ENCODE measurements at regions not wholly inside any gene's neighbourhood (a gene's known extent, or its start where the extent isn't known, plus 50 kb on each side); places are given as distances from the start of the nearest gene placed in this dataset.

DNA sequence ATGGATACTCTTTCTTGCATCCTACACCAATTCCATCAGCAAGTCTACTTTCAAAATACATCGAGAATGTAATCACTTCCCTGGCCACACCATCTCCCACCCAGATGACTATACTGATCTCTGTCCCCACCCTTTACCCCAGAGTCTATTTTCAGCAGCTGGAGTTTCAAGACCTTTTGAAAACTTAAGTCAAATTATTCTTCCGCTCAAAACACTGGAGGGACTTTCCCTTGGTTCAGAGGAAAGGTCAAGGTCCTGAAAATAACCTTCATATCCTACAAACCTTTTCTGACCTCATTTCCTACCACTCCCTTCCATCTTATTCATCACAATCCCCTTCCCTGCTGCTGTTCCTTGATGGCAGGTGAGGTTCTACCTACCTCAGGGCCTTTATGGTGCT lies 58.8 kb upstream of the LYPD6 start:
- no peaks in the 10 kb centered on the region for H3K4me1 ChIP-seq (ENCODE audit: control insufficient read depth in 1 of 2, insufficient read depth in 2 of 2, low read length in 2 of 2)
- H4K12ac ChIP-seq (ENCODE audit: low read depth, low read length) = no peak overlapping the region
- H3K14ac ChIP-seq (ENCODE audit: low read length) = no peak overlapping the region
- H3K79me2 ChIP-seq (ENCODE audit: control insufficient read depth, insufficient read depth, low read length, poor library complexity) = no peaks in the 10 kb centered on the region
- no peak overlapping the region for H2BK12ac ChIP-seq (ENCODE audit: low read length)
- H3K4me2 ChIP-seq (ENCODE audit: low read length) = no peak overlapping the region
- no peak overlapping the region for H2BK120ac ChIP-seq (ENCODE audit: insufficient read depth, low read length, poor library complexity)
- no peaks in the 10 kb centered on the region for H3K9me3 ChIP-seq (ENCODE audit: insufficient read depth, low read depth, low read length)
- no peak overlapping the region for H3K18ac ChIP-seq (ENCODE audit: low read length)
- WGBS (ENCODE audit: extremely low coverage, insufficient coverage, insufficient read length) = no CpG with 5 or more reads among the region's 2 CpGs
- no peak overlapping the region for H2AK5ac ChIP-seq (ENCODE audit: low read length)
- H3K79me1 ChIP-seq (ENCODE audit: low read length) = no peaks in the 10 kb centered on the region
- no peak overlapping the region for H3K4ac ChIP-seq (ENCODE audit: low read depth, low read length)
- H3K9ac ChIP-seq (ENCODE audit: low read length) = no peak overlapping the region
- no peak overlapping the region for H3K4me3 ChIP-seq (ENCODE audit: low read depth, low read length)
- H3K36me3 ChIP-seq (ENCODE audit: control insufficient read depth in 1 of 2, insufficient read depth in 2 of 2, low read length in 2 of 2) = no peaks in the 10 kb centered on the region
- H3K23ac ChIP-seq (ENCODE audit: low read length) = no peak overlapping the region
- H3K27ac ChIP-seq (ENCODE audit: low read depth, low read length) = no peak overlapping the region
- no peak overlapping the region for H4K8ac ChIP-seq (ENCODE audit: low read depth, low read length)
- no peaks in the 10 kb centered on the region for H3K27me3 ChIP-seq (ENCODE audit: insufficient read depth, low read length)
- H2AFZ ChIP-seq (ENCODE audit: insufficient read depth, low read length, poor library complexity) = no peak overlapping the region
- no peak overlapping the region for H4K91ac ChIP-seq (ENCODE audit: low read depth, low read length)
- DNase-seq = no peak
- no peak overlapping the region for H2BK5ac ChIP-seq (ENCODE audit: low read depth, low read length, poor library complexity)

- Histone ChIP-seq H3K27me3 (ENCODE audit: insufficient read depth, low read length) (no peaks in the 10 kb centered on the region), H3K79me2 (ENCODE audit: control insufficient read depth, insufficient read depth, low read length, poor library complexity) (no peaks in the 10 kb centered on the region), H2BK120ac (ENCODE audit: insufficient read depth, low read length, poor library complexity) (no peak overlapping the region), H4K91ac (ENCODE audit: low read depth, low read length) (no peak overlapping the region), H3K79me1 (ENCODE audit: low read length) (no peaks in the 10 kb centered on the region), H3K4me2 (ENCODE audit: low read length) (no peak overlapping the region), H2BK12ac (ENCODE audit: low read length) (no peak overlapping the region), H2AFZ (ENCODE audit: insufficient read depth, low read length, poor library complexity) (no peak overlapping the region), H3K4ac (ENCODE audit: low read depth, low read length) (no peak overlapping the region), H3K9ac (ENCODE audit: low read length) (no peak overlapping the region), H3K4me3 (ENCODE audit: low read depth, low read length) (no peak overlapping the region), H4K12ac (ENCODE audit: low read depth, low read length) (no peak overlapping the region), H3K23ac (ENCODE audit: low read length) (no peak overlapping the region), H3K36me3 (ENCODE audit: control insufficient read depth in 1 of 2, insufficient read depth in 2 of 2, low read length in 2 of 2) (no peaks in the 10 kb centered on the region), H3K9me3 (ENCODE audit: insufficient read depth, low read depth, low read length) (no peaks in the 10 kb centered on the region), H3K18ac (ENCODE audit: low read length) (no peak overlapping the region), H3K27ac (ENCODE audit: low read depth, low read length) (peak overlapping the region; percentile 1), H4K8ac (ENCODE audit: low read depth, low read length) (no peak overlapping the region), H3K14ac (ENCODE audit: low read length) (no peak overlapping the region), H2AK5ac (ENCODE audit: low read length) (no peak overlapping the region), H3K4me1 (ENCODE audit: control insufficient read depth in 1 of 2, insufficient read depth in 2 of 2, low read length in 2 of 2) (no peaks in the 10 kb centered on the region), H2BK5ac (ENCODE audit: low read depth, low read length, poor library complexity) (no peak overlapping the region)
- WGBS (ENCODE audit: extremely low coverage, insufficient coverage, insufficient read length) = no CpG with 5 or more reads among the region's 7 CpGs
- DNase-seq = no peak
Observed at GRCh38 chr2:149278161-149278871, 52.1 kb upstream of the LYPD6 start.

- H3K4me1 ChIP-seq (ENCODE audit: control insufficient read depth in 1 of 2, insufficient read depth in 2 of 2, low read length in 2 of 2) = no peaks in the 10 kb centered on the region
- H2AK5ac ChIP-seq (ENCODE audit: low read length) = no peak overlapping the region
- no peak overlapping the region for H2BK120ac ChIP-seq (ENCODE audit: insufficient read depth, low read length, poor library complexity)
- H3K9me3 ChIP-seq (ENCODE audit: insufficient read depth, low read depth, low read length) = no peaks in the 10 kb centered on the region
- H3K79me1 ChIP-seq (ENCODE audit: low read length) = no peaks in the 10 kb centered on the region
- no peak overlapping the region for H3K4me2 ChIP-seq (ENCODE audit: low read length)
- no peak overlapping the region for H2BK12ac ChIP-seq (ENCODE audit: low read length)
- no peak overlapping the region for H3K14ac ChIP-seq (ENCODE audit: low read length)
- H3K4ac ChIP-seq (ENCODE audit: low read depth, low read length) = no peak overlapping the region
- H3K23ac ChIP-seq (ENCODE audit: low read length) = no peak overlapping the region
- no peaks in the 10 kb centered on the region for H3K79me2 ChIP-seq (ENCODE audit: control insufficient read depth, insufficient read depth, low read length, poor library complexity)
- H3K27me3 ChIP-seq (ENCODE audit: insufficient read depth, low read length) = no peaks in the 10 kb centered on the region
- H2BK5ac ChIP-seq (ENCODE audit: low read depth, low read length, poor library complexity) = no peak overlapping the region
- no peak for DNase-seq
- no peak overlapping the region for H3K18ac ChIP-seq (ENCODE audit: low read length)
- no peak overlapping the region for H3K4me3 ChIP-seq (ENCODE audit: low read depth, low read length)
- H3K27ac ChIP-seq (ENCODE audit: low read depth, low read length) = no peak overlapping the region
- H3K9ac ChIP-seq (ENCODE audit: low read length) = no peak overlapping the region
- no peak overlapping the region for H4K8ac ChIP-seq (ENCODE audit: low read depth, low read length)
- no peak overlapping the region for H2AFZ ChIP-seq (ENCODE audit: insufficient read depth, low read length, poor library complexity)
- H4K12ac ChIP-seq (ENCODE audit: low read depth, low read length) = no peak overlapping the region
- no peak overlapping the region for H4K91ac ChIP-seq (ENCODE audit: low read depth, low read length)
- H3K36me3 ChIP-seq (ENCODE audit: control insufficient read depth in 1 of 2, insufficient read depth in 2 of 2, low read length in 2 of 2) = no peaks in the 10 kb centered on the region
Observed at GRCh38 chr2:149278872-149279264, 51.5 kb upstream of the LYPD6 start.

Data from trophoblast cell (in vitro differentiated cells and primary cell).